ENCODE measurements at regions not wholly inside any gene's neighbourhood (a gene's known extent, or its start where the extent isn't known, plus 50 kb on each side); places are given as distances from the start of the nearest gene placed in this dataset.

- no peak overlapping the region for H3K27ac ChIP-seq (ENCODE audit: control insufficient read depth, insufficient read depth, low read length)
- dilution Hi-C loops (cut with MboI; ENCODE audit: extremely low pct_ligation_motif_present, low sequenced_read_pairs) = no loop called here
- no peaks in the 10 kb centered on the region for H3K36me3 ChIP-seq (ENCODE audit: control insufficient read depth in 2 of 2, extremely low read depth in 1 of 2, insufficient read depth in 2 of 2, low read length in 2 of 2)
- DNase-seq (ENCODE audit: low read depth, low spot score) (no peak), FAIRE-seq (no peak)
- H3K4me3 ChIP-seq (ENCODE audit: control insufficient read depth in 2 of 3, extremely low read depth in 1 of 3, insufficient read depth in 2 of 3, low read depth in 1 of 3, low read length in 3 of 3) = no peak overlapping the region
- no peaks in the 10 kb centered on the region for H3K9me1 ChIP-seq (ENCODE audit: control insufficient read depth, extremely low read depth, insufficient read depth, low read length)
- H3K9me3 ChIP-seq (ENCODE audit: control insufficient read depth, low read depth, low read length) = no peaks in the 10 kb centered on the region
- no peaks in the 10 kb centered on the region for H4K20me1 ChIP-seq (ENCODE audit: control insufficient read depth, extremely low read depth, insufficient read depth, low read length)
- no peaks in the 10 kb centered on the region for H3K79me2 ChIP-seq (ENCODE audit: control insufficient read depth, insufficient read depth, low read length)
- H3K4me1 ChIP-seq (ENCODE audit: control insufficient read depth, extremely low read depth, insufficient read depth, low read length) = no peaks in the 10 kb centered on the region
- H3K4me2 ChIP-seq (ENCODE audit: control insufficient read depth, extremely low read depth, insufficient read depth, low read depth, low read length) = no peak overlapping the region
- TF ChIP-seq EZH2 (IDR thresholded peaks at IDR 0.05; ENCODE audit: low read length) (no peak), CTCF (optimal IDR thresholded peaks at IDR 0.05 in 1 of 3, IDR thresholded peaks at IDR 0.05 in 1 of 3, conservative IDR thresholded peaks at IDR 0.05 in 1 of 3; ENCODE audit: extremely low read depth in 1 of 3, insufficient read depth in 2 of 3, low read length in 3 of 3) (no peak)
- no peak overlapping the region for H2AFZ ChIP-seq (ENCODE audit: control insufficient read depth, low read length)
- no peak overlapping the region for H3K9ac ChIP-seq (ENCODE audit: control insufficient read depth, extremely low read depth, insufficient read depth, low read length)
- H3K27me3 ChIP-seq (ENCODE audit: control insufficient read depth, extremely low read depth, insufficient read depth, low read length) = peaks cover 1% of the 10 kb centered on the region
Observed at GRCh38 chr13:75202981-75203380, 279.0 kb downstream of the TBC1D4 start.

- Histone ChIP-seq H3K9me1 (ENCODE audit: control insufficient read depth, extremely low read depth, insufficient read depth, low read length) (no peaks in the 10 kb centered on the region), H4K20me1 (ENCODE audit: control insufficient read depth, extremely low read depth, insufficient read depth, low read length) (no peaks in the 10 kb centered on the region), H2AFZ (ENCODE audit: control insufficient read depth, low read length) (no peak overlapping the region), H3K4me1 (ENCODE audit: control insufficient read depth, extremely low read depth, insufficient read depth, low read length) (no peaks in the 10 kb centered on the region), H3K27me3 (ENCODE audit: control insufficient read depth, extremely low read depth, insufficient read depth, low read length) (peaks cover 14% of the 10 kb centered on the region), H3K36me3 (ENCODE audit: control insufficient read depth in 2 of 2, extremely low read depth in 1 of 2, insufficient read depth in 2 of 2, low read length in 2 of 2) (no peaks in the 10 kb centered on the region), H3K79me2 (ENCODE audit: control insufficient read depth, insufficient read depth, low read length) (no peaks in the 10 kb centered on the region), H3K4me3 (ENCODE audit: control insufficient read depth in 2 of 3, extremely low read depth in 1 of 3, insufficient read depth in 2 of 3, low read depth in 1 of 3, low read length in 3 of 3) (no peak overlapping the region), H3K9me3 (ENCODE audit: control insufficient read depth, low read depth, low read length) (no peaks in the 10 kb centered on the region), H3K9ac (ENCODE audit: control insufficient read depth, extremely low read depth, insufficient read depth, low read length) (no peak overlapping the region), H3K4me2 (ENCODE audit: control insufficient read depth, extremely low read depth, insufficient read depth, low read depth, low read length) (no peak overlapping the region), H3K27ac (ENCODE audit: control insufficient read depth, insufficient read depth, low read length) (no peak overlapping the region)
- dilution Hi-C loops (cut with MboI; ENCODE audit: extremely low pct_ligation_motif_present, low sequenced_read_pairs) = no loop called here
- TF ChIP-seq EZH2 (IDR thresholded peaks at IDR 0.05; ENCODE audit: low read length) = no peak
- TF ChIP-seq CTCF (optimal IDR thresholded peaks at IDR 0.05 in 1 of 3, IDR thresholded peaks at IDR 0.05 in 1 of 3, conservative IDR thresholded peaks at IDR 0.05 in 1 of 3; ENCODE audit: extremely low read depth in 1 of 3, insufficient read depth in 2 of 3, low read length in 3 of 3) = no peak
- DNase-seq (ENCODE audit: low read depth, low spot score) = no peak
- FAIRE-seq = no peak
Observed at GRCh38 chr13:75197803-75198202, 284.2 kb downstream of the TBC1D4 start.
